Body of pancreas (tissue), 4 donors: ENCODE measurements at regions not wholly inside any gene's neighbourhood (a gene's known extent, or its start where the extent isn't known, plus 50 kb on each side); places are given as distances from the start of the nearest gene placed in this dataset.

ENCODE experiments used
- ATAC-seq: fragments of 150-250 bp; one replicate; pipeline ENCODE4 v1.9.1; 2016
- DNase-seq, 4 donors: peaks; one replicate each; pipeline ENCODE4 v3.0.0-alpha.2; 2019
- H3K27ac ChIP-seq, 4 donors: fragments of 200-600 bp; sonication (generic); 1 replicate in 3 of 4; 2 replicates in 1 of 4; pipeline versions ENCODE4 v1.5.1 to v1.6.1; 2016 to 2019; ENCODE audit warnings: mild to moderate bottlenecking in 1 of 4, mixed read lengths in 1 of 4, moderate library complexity in 1 of 4
- H3K27me3 ChIP-seq, 2 donors: fragments of 200-600 bp; sonication (generic); one replicate each; pipeline ENCODE4 v1.6.0; 2016; ENCODE audit warnings: mild to moderate bottlenecking in 1 of 2
- H3K36me3 ChIP-seq, 2 donors: fragments of 200-600 bp; sonication (generic); replicated peaks in 1 of 2; 2 replicates each; pipeline ENCODE4 v1.5.1; 2016; ENCODE audit warnings: low read depth in 2 of 2; ENCODE audit not compliant: insufficient read depth in 1 of 2
- H3K4me1 ChIP-seq: fragments of 200-600 bp; sonication (generic); one replicate; pipeline ENCODE4 v1.6.0; 2016
- H3K4me3 ChIP-seq, 2 donors: fragments of 200-600 bp; sonication (generic); 1 replicate in 1 of 2; 2 replicates in 1 of 2; pipeline ENCODE4 v1.5.1; 2016 to 2019
- H3K9me3 ChIP-seq, 3 donors: fragments of 200-600 bp; sonication (generic); 1 replicate in 2 of 3; 2 replicates in 1 of 3; pipeline ENCODE4 v1.5.1; 2016
- POLR2A ChIP-seq, 3 donors: fragments of 450-650 bp; IDR thresholded peaks; one replicate each; pipeline ENCODE4 v1.6.1; 2016; ENCODE audit warnings: antibody characterized with exemption in 3 of 3, mild to moderate bottlenecking in 2 of 3
- WGBS, 2 donors: methylation state at CpG; one replicate each; pipeline ENCODE4 v1.1.5; 2017; 5-methylcytosine and 5-hydroxymethylcytosine counted together
- intact Hi-C: fragments of 100-400 bp; cut with DNase I; formaldehyde crosslinking; loops from one replicate; pipeline ENCODE4 v1.15.1; 2023
- TF ChIP-seq, protein P1 (sequence below), 7 experiments: fragments of 450-650 bp in 4 of 7; fragments of 200-600 bp in 3 of 7; sonication (generic) in 3 of 7; IDR thresholded peaks; one replicate each; pipeline ENCODE4 v1.5.1; 2016 to 2019; ENCODE audit warnings: antibody characterized with exemption in 7 of 7

DNA sequence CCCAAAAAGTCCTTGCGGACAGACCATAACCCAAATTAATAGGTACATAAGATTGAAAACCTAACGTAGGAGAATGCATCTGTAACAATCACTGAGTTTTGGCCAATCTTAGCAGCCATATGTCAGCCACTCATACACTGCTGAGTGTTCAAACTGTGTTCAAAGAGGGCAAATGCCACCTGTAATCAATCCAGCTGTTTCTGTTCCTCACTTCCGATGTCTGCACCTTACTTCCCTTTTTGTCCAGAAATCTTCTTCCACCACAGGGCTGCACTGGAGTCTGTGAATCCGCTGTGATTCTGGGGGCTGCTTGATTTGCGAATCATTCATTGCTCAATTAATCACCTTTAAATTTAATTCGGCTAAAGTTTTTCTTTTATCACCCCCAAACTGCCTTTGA is 263.9 kb downstream of the ICE1 start:
- no peak for ATAC-seq
- DNase-seq = no peak
- Histone ChIP-seq H3K36me3 (no peaks in the 10 kb centered on the region), H3K4me1 (no peaks in the 10 kb centered on the region), H3K27ac (no peak overlapping the region), H3K27me3 (no peaks in the 10 kb centered on the region), H3K4me3 (no peak overlapping the region), H3K9me3 (no peaks in the 10 kb centered on the region)
- intact Hi-C loops = no loop called here
- TF ChIP-seq, protein P1, sequence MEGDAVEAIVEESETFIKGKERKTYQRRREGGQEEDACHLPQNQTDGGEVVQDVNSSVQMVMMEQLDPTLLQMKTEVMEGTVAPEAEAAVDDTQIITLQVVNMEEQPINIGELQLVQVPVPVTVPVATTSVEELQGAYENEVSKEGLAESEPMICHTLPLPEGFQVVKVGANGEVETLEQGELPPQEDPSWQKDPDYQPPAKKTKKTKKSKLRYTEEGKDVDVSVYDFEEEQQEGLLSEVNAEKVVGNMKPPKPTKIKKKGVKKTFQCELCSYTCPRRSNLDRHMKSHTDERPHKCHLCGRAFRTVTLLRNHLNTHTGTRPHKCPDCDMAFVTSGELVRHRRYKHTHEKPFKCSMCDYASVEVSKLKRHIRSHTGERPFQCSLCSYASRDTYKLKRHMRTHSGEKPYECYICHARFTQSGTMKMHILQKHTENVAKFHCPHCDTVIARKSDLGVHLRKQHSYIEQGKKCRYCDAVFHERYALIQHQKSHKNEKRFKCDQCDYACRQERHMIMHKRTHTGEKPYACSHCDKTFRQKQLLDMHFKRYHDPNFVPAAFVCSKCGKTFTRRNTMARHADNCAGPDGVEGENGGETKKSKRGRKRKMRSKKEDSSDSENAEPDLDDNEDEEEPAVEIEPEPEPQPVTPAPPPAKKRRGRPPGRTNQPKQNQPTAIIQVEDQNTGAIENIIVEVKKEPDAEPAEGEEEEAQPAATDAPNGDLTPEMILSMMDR (IDR thresholded peaks at IDR 0.05) = no peak
- no peak for TF ChIP-seq POLR2A (IDR thresholded peaks at IDR 0.05)
- 64 to 67% methylated on average over 6 of the region's 6 CpGs for WGBS, 2 donors

DNA sequence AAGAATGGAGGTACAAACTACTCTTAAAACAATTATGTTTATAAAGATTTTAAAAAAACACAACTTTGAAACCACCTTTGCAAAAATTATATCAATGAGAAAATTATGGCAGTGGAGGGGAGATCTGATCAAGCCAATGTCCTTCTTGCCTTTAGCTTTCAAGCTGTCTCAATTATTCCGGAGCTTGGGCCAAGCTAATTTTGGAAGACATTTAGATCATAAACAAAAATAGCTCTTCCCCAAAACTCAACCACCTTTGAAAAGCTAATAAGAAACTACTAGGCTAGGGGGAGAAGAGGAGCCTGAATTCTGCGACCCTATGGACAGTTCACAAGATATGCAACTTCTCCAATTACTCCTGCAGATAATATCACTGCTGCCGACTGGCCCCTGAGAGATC is 263.3 kb downstream of the ICE1 start:
- intact Hi-C loops = no loop called here
- Histone ChIP-seq H3K27ac (no peak overlapping the region), H3K36me3 (no peaks in the 10 kb centered on the region), H3K4me3 (no peak overlapping the region), H3K4me1 (no peaks in the 10 kb centered on the region), H3K9me3 (no peaks in the 10 kb centered on the region), H3K27me3 (no peaks in the 10 kb centered on the region)
- WGBS, 2 donors = 61 to 66% methylated on average over 3 of the region's 3 CpGs
- DNase-seq (no peak), ATAC-seq (no peak)
- TF ChIP-seq POLR2A (IDR thresholded peaks at IDR 0.05) = no peak
- TF ChIP-seq, protein P1 (IDR thresholded peaks at IDR 0.05) = no peak

- DNase-seq (no peak), ATAC-seq (no peak)
- Histone ChIP-seq H3K4me1 (no peaks in the 10 kb centered on the region), H3K9me3 (no peaks in the 10 kb centered on the region), H3K27ac (no peak overlapping the region), H3K4me3 (no peak overlapping the region), H3K36me3 (no peaks in the 10 kb centered on the region), H3K27me3 (no peaks in the 10 kb centered on the region)
- intact Hi-C loops = no loop called here
- TF ChIP-seq, protein P1 (IDR thresholded peaks at IDR 0.05) = no peak
- TF ChIP-seq POLR2A (IDR thresholded peaks at IDR 0.05) = no peak
- 49 to 92% methylated on average over 2 of the region's 2 CpGs for WGBS, 2 donors
These were observed 260.7 kb downstream of the ICE1 start for GRCh38 chr5:5683174-5683573.

DNA sequence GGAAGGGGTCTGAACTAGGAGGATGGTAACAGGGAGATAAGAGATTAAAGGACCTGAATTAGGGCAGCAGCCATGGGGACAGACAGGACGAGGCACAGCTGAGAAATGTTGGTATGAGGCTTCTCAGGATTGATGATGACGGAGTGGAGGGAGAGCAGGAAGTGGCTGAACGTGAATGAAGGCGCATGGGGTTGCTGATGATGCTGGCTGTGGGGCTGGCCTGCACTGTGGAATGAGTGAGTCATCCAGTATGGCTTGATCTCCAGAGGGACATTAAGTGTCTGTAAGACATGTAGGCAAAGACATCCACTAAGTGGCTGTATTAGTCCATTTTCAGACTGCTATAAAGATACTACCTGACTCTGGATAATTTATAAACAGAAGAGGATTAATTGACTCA is 256.4 kb downstream of the ICE1 start:
- TF ChIP-seq, protein P1 (IDR thresholded peaks at IDR 0.05) = no peak
- TF ChIP-seq POLR2A (IDR thresholded peaks at IDR 0.05) = no peak
- Histone ChIP-seq H3K9me3 (no peaks in the 10 kb centered on the region), H3K4me3 (no peak overlapping the region), H3K27ac (no peak overlapping the region), H3K36me3 (no peaks in the 10 kb centered on the region), H3K27me3 (no peaks in the 10 kb centered on the region), H3K4me1 (no peaks in the 10 kb centered on the region)
- ATAC-seq = peak; percentile 48
- peak; percentile 14 to 28 (median 21) for DNase-seq
- intact Hi-C loops = no loop called here
- WGBS, 2 donors = 44 to 48% methylated on average over 4 of the region's 4 CpGs

GRCh38 chr5:5677738-5678137 is 255.3 kb downstream of the ICE1 start:
- TF ChIP-seq, protein P1 (IDR thresholded peaks at IDR 0.05) = no peak
- TF ChIP-seq POLR2A (IDR thresholded peaks at IDR 0.05) = no peak
- no peaks in the 10 kb centered on the region for H3K36me3 ChIP-seq
- 61 to 71% methylated on average over 2 of the region's 2 CpGs for WGBS, 2 donors
- H3K27me3 ChIP-seq = no peaks in the 10 kb centered on the region
- intact Hi-C loops = no loop called here
- H3K4me3 ChIP-seq = no peak overlapping the region
- H3K4me1 ChIP-seq = no peaks in the 10 kb centered on the region
- no peak for DNase-seq
- no peaks in the 10 kb centered on the region for H3K9me3 ChIP-seq
- ATAC-seq = no peak
- no peak overlapping the region for H3K27ac ChIP-seq
